ENCODE measurements at regions not wholly inside any gene's neighbourhood (a gene's known extent, or its start where the extent isn't known, plus 50 kb on each side); places are given as distances from the start of the nearest gene placed in this dataset.

DNA sequence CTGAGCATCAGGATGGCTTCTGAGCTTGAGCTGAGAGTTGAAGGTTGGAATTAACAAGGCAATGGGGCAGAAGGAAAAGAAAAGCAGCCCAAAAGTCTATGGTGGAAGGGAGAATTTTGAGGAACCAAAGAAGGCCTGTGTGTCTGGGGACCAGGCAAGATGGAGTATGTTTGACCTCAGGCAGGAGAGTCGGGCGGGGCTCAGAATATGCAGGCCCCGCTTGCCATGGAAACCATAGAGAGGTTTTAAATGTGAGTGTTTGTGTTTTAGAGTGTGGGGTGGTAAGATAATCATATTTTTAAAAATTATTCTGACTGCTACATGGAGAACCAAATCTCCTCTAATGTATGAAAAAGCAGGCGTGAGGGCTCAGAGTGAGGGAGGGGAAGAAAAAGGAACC lies 174.0 kb upstream of the PPP2R2B start:
- Histone ChIP-seq H3K9me3 (ENCODE audit: low read length) (no peaks in the 10 kb centered on the region), H3K9me2 (ENCODE audit: low read depth, low read length) (no peaks in the 10 kb centered on the region), H3K4me3 (ENCODE audit: low read depth, low read length, poor library complexity, severe bottlenecking) (no peak overlapping the region), H3K79me2 (ENCODE audit: insufficient read depth, low read length) (no peaks in the 10 kb centered on the region), H3K4me2 (ENCODE audit: low read length) (no peak overlapping the region), H3K4me1 (ENCODE audit: insufficient read depth, low read length, severe bottlenecking) (no peaks in the 10 kb centered on the region), H3K36me3 (ENCODE audit: insufficient read depth, low read length) (no peaks in the 10 kb centered on the region), H3K27ac (ENCODE audit: low read depth, low read length, poor library complexity, severe bottlenecking) (no peak overlapping the region), H4K20me1 (ENCODE audit: insufficient read depth, low read length) (no peaks in the 10 kb centered on the region), H2AFZ (ENCODE audit: low read length) (no peak overlapping the region), H3F3A (ENCODE audit: insufficient read depth, low read length) (no peaks in the 10 kb centered on the region), H3K27me3 (ENCODE audit: insufficient read depth, low read length) (no peaks in the 10 kb centered on the region), H3K9ac (ENCODE audit: low read length) (no peak overlapping the region)
- TF ChIP-seq, protein P1, sequence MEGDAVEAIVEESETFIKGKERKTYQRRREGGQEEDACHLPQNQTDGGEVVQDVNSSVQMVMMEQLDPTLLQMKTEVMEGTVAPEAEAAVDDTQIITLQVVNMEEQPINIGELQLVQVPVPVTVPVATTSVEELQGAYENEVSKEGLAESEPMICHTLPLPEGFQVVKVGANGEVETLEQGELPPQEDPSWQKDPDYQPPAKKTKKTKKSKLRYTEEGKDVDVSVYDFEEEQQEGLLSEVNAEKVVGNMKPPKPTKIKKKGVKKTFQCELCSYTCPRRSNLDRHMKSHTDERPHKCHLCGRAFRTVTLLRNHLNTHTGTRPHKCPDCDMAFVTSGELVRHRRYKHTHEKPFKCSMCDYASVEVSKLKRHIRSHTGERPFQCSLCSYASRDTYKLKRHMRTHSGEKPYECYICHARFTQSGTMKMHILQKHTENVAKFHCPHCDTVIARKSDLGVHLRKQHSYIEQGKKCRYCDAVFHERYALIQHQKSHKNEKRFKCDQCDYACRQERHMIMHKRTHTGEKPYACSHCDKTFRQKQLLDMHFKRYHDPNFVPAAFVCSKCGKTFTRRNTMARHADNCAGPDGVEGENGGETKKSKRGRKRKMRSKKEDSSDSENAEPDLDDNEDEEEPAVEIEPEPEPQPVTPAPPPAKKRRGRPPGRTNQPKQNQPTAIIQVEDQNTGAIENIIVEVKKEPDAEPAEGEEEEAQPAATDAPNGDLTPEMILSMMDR (IDR thresholded peaks at IDR 0.05; ENCODE audit: low read length) = no peak
- TF ChIP-seq EZH2 (IDR thresholded peaks at IDR 0.05; ENCODE audit: borderline replicate concordance, low read length) = no peak

- Histone ChIP-seq H3K9me2 (ENCODE audit: low read depth, low read length) (no peaks in the 10 kb centered on the region), H4K20me1 (ENCODE audit: insufficient read depth, low read length) (no peaks in the 10 kb centered on the region), H3K9ac (ENCODE audit: low read length) (no peak overlapping the region), H3K27me3 (ENCODE audit: insufficient read depth, low read length) (no peaks in the 10 kb centered on the region), H3K27ac (ENCODE audit: low read depth, low read length, poor library complexity, severe bottlenecking) (no peak overlapping the region), H3K4me2 (ENCODE audit: low read length) (no peak overlapping the region), H3K4me3 (ENCODE audit: low read depth, low read length, poor library complexity, severe bottlenecking) (no peak overlapping the region), H3K79me2 (ENCODE audit: insufficient read depth, low read length) (no peaks in the 10 kb centered on the region), H3F3A (ENCODE audit: insufficient read depth, low read length) (no peaks in the 10 kb centered on the region), H3K4me1 (ENCODE audit: insufficient read depth, low read length, severe bottlenecking) (no peaks in the 10 kb centered on the region), H3K36me3 (ENCODE audit: insufficient read depth, low read length) (no peaks in the 10 kb centered on the region), H3K9me3 (ENCODE audit: low read length) (no peaks in the 10 kb centered on the region), H2AFZ (ENCODE audit: low read length) (no peak overlapping the region)
- TF ChIP-seq, protein P1 (IDR thresholded peaks at IDR 0.05; ENCODE audit: low read length) = no peak
- TF ChIP-seq EZH2 (IDR thresholded peaks at IDR 0.05; ENCODE audit: borderline replicate concordance, low read length) = no peak
Measured at GRCh38 chr5:147055089-147055826, 176.7 kb upstream of the PPP2R2B start.

DNA sequence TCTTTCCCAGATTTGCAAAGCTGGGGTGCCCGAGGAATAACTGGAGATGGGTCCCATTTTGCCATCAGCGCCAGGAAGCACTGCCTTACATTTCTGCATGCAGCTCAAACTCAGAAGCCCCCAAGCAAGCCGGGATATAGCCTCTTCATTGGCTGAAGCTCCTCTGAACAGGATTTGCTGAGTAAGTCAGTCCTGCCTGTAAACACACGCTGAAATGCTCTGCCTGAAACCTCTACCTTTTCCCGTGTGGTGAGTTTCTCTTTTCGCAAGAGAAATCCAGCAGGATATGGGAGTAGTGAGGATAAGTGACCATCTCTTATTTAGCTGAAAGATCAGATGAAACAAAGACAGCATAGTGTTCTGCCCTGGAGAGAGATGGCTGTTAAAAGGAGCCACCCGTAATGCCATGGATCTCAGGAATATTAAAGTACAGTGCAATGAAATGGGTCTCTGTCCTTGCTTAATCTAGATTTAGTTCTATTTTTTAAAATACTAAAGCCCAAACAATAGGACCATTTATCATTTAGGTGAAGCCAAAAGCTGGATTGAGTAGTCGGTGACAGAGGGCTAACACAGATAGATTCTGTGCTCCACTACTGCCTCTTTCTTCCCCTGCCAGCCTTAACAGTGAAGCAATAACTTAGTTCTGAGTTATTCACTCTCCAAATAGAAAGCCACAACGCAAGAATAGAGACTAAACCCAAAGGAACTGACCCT lies 177.5 kb upstream of the PPP2R2B start:
- Histone ChIP-seq H3K27ac (ENCODE audit: low read depth, low read length, poor library complexity, severe bottlenecking) (no peak overlapping the region), H3F3A (ENCODE audit: insufficient read depth, low read length) (no peaks in the 10 kb centered on the region), H3K79me2 (ENCODE audit: insufficient read depth, low read length) (no peaks in the 10 kb centered on the region), H3K9me3 (ENCODE audit: low read length) (no peaks in the 10 kb centered on the region), H3K36me3 (ENCODE audit: insufficient read depth, low read length) (no peaks in the 10 kb centered on the region), H3K27me3 (ENCODE audit: insufficient read depth, low read length) (no peaks in the 10 kb centered on the region), H3K4me2 (ENCODE audit: low read length) (no peak overlapping the region), H3K4me3 (ENCODE audit: low read depth, low read length, poor library complexity, severe bottlenecking) (no peak overlapping the region), H3K9ac (ENCODE audit: low read length) (no peak overlapping the region), H4K20me1 (ENCODE audit: insufficient read depth, low read length) (no peaks in the 10 kb centered on the region), H2AFZ (ENCODE audit: low read length) (no peak overlapping the region), H3K4me1 (ENCODE audit: insufficient read depth, low read length, severe bottlenecking) (no peaks in the 10 kb centered on the region), H3K9me2 (ENCODE audit: low read depth, low read length) (no peaks in the 10 kb centered on the region)
- no peak for TF ChIP-seq EZH2 (IDR thresholded peaks at IDR 0.05; ENCODE audit: borderline replicate concordance, low read length)
- TF ChIP-seq, protein P1 (IDR thresholded peaks at IDR 0.05; ENCODE audit: low read length) = no peak

All from OCI-LY1 (cell line).